GM12891 (cell line): ENCODE measurements at regions not wholly inside any gene's neighbourhood (a gene's known extent, or its start where the extent isn't known, plus 50 kb on each side); places are given as distances from the start of the nearest gene placed in this dataset.

Experiments
- PAX5 ChIP-seq: IDR thresholded peaks from 2 replicates; pipeline ENCODE4 v1.6.1; 2011; ENCODE audit warnings: low read length, moderate library complexity, mild to moderate bottlenecking; ENCODE audit not compliant: insufficient read depth, severe bottlenecking
- POLR2A ChIP-seq: IDR thresholded peaks from 2 replicates; pipeline ENCODE4 v1.6.1; 2011; ENCODE audit warnings: low read depth, low read length, control low read depth

- TF ChIP-seq POLR2A: no peak
- no peak for TF ChIP-seq PAX5
Observed at GRCh38 chr10:76769161-76769560, 868.4 kb downstream of the KCNMA1 start.
